Cerebellar nuclear complex (tissue), 1 donor: ENCODE measurements at regions not wholly inside any gene's neighbourhood (a gene's known extent, or its start where the extent isn't known, plus 50 kb on each side); places are given as distances from the start of the nearest gene placed in this dataset.

ENCODE experiments used
- DNase-seq, 2 experiments: peaks; one replicate each; lab custom pipeline; 2025; lab: John Stamatoyannopoulos, UW

GRCh38 chr9:106052166-106052565, 357.8 kb downstream of the TMEM38B start:
- no peak for DNase-seq

- no peak for DNase-seq
Observed at GRCh38 chr9:106052735-106053134, 358.4 kb downstream of the TMEM38B start.

- DNase-seq, result no peak
Observed at GRCh38 chr9:106056328-106056727, 362.0 kb downstream of the TMEM38B start.

GRCh38 chr9:106058460-106058859, 364.1 kb downstream of the TMEM38B start:
- DNase-seq, result no peak

- no peak for DNase-seq
Observed at GRCh38 chr9:106059886-106060285, 365.5 kb downstream of the TMEM38B start.

- DNase-seq, result no peak
Observed at GRCh38 chr9:106060885-106061284, 366.5 kb downstream of the TMEM38B start.

GRCh38 chr9:106062250-106062649, 367.9 kb downstream of the TMEM38B start:
- DNase-seq, result no peak

GRCh38 chr9:106065136-106065535, 370.8 kb downstream of the TMEM38B start:
- no peak for DNase-seq

- no peak for DNase-seq
Observed at GRCh38 chr9:106065579-106066214, 371.4 kb downstream of the TMEM38B start.

- no peak for DNase-seq
Observed at GRCh38 chr9:106066940-106067524, 372.7 kb downstream of the TMEM38B start.

GRCh38 chr9:106069241-106069640, 374.9 kb downstream of the TMEM38B start:
- no peak for DNase-seq

GRCh38 chr9:106072421-106072820, 378.1 kb downstream of the TMEM38B start:
- no peak for DNase-seq

GRCh38 chr9:106074006-106074405, 379.7 kb downstream of the TMEM38B start:
- DNase-seq, result no peak

- DNase-seq, result no peak
Observed at GRCh38 chr9:106075236-106075959, 381.1 kb downstream of the TMEM38B start.

GRCh38 chr9:106075960-106076327, 381.6 kb downstream of the TMEM38B start:
- no peak for DNase-seq

- no peak for DNase-seq
Observed at GRCh38 chr9:106076711-106077110, 382.4 kb downstream of the TMEM38B start.

- no peak for DNase-seq
Observed at GRCh38 chr9:106077731-106078130, 383.4 kb downstream of the TMEM38B start.

- no peak for DNase-seq
Observed at GRCh38 chr9:106082621-106083020, 388.3 kb downstream of the TMEM38B start.

- no peak for DNase-seq
Observed at GRCh38 chr9:106084702-106085101, 390.4 kb downstream of the TMEM38B start.

GRCh38 chr9:106085479-106085878, 391.1 kb downstream of the TMEM38B start:
- DNase-seq, result no peak

- DNase-seq, result no peak
Observed at GRCh38 chr9:106092083-106092482, 397.7 kb downstream of the TMEM38B start.

- DNase-seq, result no peak
Observed at GRCh38 chr9:106102821-106103220, 408.5 kb downstream of the TMEM38B start.

GRCh38 chr9:106104887-106105286, 410.5 kb downstream of the TMEM38B start:
- no peak for DNase-seq
